ENCODE measurements at regions not wholly inside any gene's neighbourhood (a gene's known extent, or its start where the extent isn't known, plus 50 kb on each side); places are given as distances from the start of the nearest gene placed in this dataset.

DNA sequence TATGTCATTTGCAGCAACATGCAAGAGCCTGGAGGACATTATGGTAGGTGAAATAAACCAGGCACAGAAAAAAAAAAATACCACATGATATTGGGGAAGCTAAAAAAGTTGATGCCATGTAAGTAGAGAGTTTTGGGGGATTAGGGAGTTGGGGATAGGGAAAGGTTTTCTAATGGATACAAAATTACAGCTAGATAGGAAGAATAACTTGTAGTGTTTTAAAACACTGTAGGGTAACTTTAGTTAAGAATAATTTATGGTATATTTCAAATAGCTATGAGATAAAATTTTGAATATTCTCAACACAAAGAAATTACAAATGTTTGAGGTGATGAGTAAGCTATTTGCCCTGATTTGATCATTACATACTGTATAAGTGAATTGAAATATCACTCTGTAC lies 1456.7 kb upstream of the MIR17HG start (continued):
- TF ChIP-seq ZBTB48 (tag by site-specific recombination; IDR thresholded peaks at IDR 0.05) (no peak), ZNF2 (tag by site-specific recombination; IDR thresholded peaks at IDR 0.05) (no peak)

DNA sequence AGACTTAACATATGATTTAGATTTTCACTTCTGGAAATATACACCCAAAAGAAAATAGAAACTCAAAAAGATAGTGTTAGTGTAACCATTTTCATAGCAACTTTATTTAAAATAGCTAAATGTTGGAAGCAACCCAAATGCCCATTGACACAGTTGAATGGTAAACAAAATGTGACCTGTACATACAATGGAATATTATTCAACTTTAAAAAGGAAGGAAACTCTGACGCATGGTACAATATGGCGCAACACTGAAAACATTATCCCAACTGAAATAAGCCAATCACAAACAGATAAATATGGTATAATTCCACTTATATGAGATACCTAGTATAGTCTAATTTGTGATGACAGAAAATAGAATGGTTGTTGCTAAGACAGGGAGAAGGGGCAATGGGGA lies 1456.1 kb upstream of the MIR17HG start:
- Histone ChIP-seq H3K4me3 (ENCODE audit: low read depth, low read length) (no peak overlapping the region), H3K4me1 (ENCODE audit: control insufficient read depth, insufficient read depth, low read length) (no peaks in the 10 kb centered on the region), H3K36me3 (ENCODE audit: control insufficient read depth in 2 of 2, insufficient read depth in 1 of 2, low read length in 2 of 2) (no peaks in the 10 kb centered on the region), H3K27ac (ENCODE audit: extremely low read depth, low read depth, low read length) (no peak overlapping the region), H3K9me3 (ENCODE audit: control insufficient read depth, insufficient read depth, low read depth, low read length) (no peaks in the 10 kb centered on the region)
- TF ChIP-seq GLI4 (tag by site-specific recombination; IDR thresholded peaks at IDR 0.05) = no peak
- no peak for TF ChIP-seq ZNF624 (tag by site-specific recombination; IDR thresholded peaks at IDR 0.05)
- no peak for TF ChIP-seq ZNF747 (tag by site-specific recombination; IDR thresholded peaks at IDR 0.05)
- no peak for TF ChIP-seq HOXD13 (CRISPR knock-in tag; IDR thresholded peaks at IDR 0.05; ENCODE audit: borderline replicate concordance)
- TF ChIP-seq ZSCAN23 (tag by site-specific recombination; IDR thresholded peaks at IDR 0.05) = no peak
- TF ChIP-seq, protein P1, sequence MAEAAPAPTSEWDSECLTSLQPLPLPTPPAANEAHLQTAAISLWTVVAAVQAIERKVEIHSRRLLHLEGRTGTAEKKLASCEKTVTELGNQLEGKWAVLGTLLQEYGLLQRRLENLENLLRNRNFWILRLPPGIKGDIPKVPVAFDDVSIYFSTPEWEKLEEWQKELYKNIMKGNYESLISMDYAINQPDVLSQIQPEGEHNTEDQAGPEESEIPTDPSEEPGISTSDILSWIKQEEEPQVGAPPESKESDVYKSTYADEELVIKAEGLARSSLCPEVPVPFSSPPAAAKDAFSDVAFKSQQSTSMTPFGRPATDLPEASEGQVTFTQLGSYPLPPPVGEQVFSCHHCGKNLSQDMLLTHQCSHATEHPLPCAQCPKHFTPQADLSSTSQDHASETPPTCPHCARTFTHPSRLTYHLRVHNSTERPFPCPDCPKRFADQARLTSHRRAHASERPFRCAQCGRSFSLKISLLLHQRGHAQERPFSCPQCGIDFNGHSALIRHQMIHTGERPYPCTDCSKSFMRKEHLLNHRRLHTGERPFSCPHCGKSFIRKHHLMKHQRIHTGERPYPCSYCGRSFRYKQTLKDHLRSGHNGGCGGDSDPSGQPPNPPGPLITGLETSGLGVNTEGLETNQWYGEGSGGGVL (tag by site-specific recombination; IDR thresholded peaks at IDR 0.05) = no peak
- TF ChIP-seq, protein P2, sequence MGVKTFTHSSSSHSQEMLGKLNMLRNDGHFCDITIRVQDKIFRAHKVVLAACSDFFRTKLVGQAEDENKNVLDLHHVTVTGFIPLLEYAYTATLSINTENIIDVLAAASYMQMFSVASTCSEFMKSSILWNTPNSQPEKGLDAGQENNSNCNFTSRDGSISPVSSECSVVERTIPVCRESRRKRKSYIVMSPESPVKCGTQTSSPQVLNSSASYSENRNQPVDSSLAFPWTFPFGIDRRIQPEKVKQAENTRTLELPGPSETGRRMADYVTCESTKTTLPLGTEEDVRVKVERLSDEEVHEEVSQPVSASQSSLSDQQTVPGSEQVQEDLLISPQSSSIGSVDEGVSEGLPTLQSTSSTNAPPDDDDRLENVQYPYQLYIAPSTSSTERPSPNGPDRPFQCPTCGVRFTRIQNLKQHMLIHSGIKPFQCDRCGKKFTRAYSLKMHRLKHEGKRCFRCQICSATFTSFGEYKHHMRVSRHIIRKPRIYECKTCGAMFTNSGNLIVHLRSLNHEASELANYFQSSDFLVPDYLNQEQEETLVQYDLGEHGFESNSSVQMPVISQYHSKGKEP (tag by site-specific recombination; IDR thresholded peaks at IDR 0.05) = no peak
- TF ChIP-seq KLF1 (tag by site-specific recombination; IDR thresholded peaks at IDR 0.05) = no peak
- TF ChIP-seq ZNF654 (tag by site-specific recombination; IDR thresholded peaks at IDR 0.05; ENCODE audit: low read depth) = no peak
- TF ChIP-seq ZNF530 (tag by site-specific recombination; IDR thresholded peaks at IDR 0.05; ENCODE audit: low read depth) = no peak
- no peak for TF ChIP-seq HOXA7 (CRISPR knock-in tag; IDR thresholded peaks at IDR 0.05; ENCODE audit: borderline replicate concordance)
- no peak for TF ChIP-seq ZNF791 (tag by site-specific recombination; IDR thresholded peaks at IDR 0.05)
- no peak for TF ChIP-seq ZFP3 (tag by site-specific recombination; IDR thresholded peaks at IDR 0.05; ENCODE audit: low read depth)
- TF ChIP-seq, protein P3, sequence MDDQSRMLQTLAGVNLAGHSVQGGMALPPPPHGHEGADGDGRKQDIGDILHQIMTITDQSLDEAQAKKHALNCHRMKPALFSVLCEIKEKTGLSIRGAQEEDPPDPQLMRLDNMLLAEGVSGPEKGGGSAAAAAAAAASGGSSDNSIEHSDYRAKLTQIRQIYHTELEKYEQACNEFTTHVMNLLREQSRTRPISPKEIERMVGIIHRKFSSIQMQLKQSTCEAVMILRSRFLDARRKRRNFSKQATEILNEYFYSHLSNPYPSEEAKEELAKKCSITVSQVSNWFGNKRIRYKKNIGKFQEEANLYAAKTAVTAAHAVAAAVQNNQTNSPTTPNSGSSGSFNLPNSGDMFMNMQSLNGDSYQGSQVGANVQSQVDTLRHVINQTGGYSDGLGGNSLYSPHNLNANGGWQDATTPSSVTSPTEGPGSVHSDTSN (CRISPR knock-in tag; IDR thresholded peaks at IDR 0.05) = no peak
- no peak for TF ChIP-seq ZNF768 (tag by site-specific recombination; IDR thresholded peaks at IDR 0.05)
- no peak for TF ChIP-seq ZIC2 (tag by site-specific recombination; IDR thresholded peaks at IDR 0.05)
- no peak for TF ChIP-seq ZNF140 (tag by site-specific recombination; IDR thresholded peaks at IDR 0.05)
- no peak for TF ChIP-seq EGR2 (tag by site-specific recombination; IDR thresholded peaks at IDR 0.05; ENCODE audit: low read depth)
- TF ChIP-seq, protein P4, sequence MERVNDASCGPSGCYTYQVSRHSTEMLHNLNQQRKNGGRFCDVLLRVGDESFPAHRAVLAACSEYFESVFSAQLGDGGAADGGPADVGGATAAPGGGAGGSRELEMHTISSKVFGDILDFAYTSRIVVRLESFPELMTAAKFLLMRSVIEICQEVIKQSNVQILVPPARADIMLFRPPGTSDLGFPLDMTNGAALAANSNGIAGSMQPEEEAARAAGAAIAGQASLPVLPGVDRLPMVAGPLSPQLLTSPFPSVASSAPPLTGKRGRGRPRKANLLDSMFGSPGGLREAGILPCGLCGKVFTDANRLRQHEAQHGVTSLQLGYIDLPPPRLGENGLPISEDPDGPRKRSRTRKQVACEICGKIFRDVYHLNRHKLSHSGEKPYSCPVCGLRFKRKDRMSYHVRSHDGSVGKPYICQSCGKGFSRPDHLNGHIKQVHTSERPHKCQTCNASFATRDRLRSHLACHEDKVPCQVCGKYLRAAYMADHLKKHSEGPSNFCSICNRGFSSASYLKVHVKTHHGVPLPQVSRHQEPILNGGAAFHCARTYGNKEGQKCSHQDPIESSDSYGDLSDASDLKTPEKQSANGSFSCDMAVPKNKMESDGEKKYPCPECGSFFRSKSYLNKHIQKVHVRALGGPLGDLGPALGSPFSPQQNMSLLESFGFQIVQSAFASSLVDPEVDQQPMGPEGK (tag by site-specific recombination; IDR thresholded peaks at IDR 0.05) = no peak
- TF ChIP-seq, protein P5, sequence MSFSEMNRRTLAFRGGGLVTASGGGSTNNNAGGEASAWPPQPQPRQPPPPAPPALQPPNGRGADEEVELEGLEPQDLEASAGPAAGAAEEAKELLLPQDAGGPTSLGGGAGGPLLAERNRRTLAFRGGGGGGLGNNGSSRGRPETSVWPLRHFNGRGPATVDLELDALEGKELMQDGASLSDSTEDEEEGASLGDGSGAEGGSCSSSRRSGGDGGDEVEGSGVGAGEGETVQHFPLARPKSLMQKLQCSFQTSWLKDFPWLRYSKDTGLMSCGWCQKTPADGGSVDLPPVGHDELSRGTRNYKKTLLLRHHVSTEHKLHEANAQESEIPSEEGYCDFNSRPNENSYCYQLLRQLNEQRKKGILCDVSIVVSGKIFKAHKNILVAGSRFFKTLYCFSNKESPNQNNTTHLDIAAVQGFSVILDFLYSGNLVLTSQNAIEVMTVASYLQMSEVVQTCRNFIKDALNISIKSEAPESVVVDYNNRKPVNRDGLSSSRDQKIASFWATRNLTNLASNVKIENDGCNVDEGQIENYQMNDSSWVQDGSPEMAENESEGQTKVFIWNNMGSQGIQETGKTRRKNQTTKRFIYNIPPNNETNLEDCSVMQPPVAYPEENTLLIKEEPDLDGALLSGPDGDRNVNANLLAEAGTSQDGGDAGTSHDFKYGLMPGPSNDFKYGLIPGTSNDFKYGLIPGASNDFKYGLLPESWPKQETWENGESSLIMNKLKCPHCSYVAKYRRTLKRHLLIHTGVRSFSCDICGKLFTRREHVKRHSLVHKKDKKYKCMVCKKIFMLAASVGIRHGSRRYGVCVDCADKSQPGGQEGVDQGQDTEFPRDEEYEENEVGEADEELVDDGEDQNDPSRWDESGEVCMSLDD (tag by site-specific recombination; IDR thresholded peaks at IDR 0.05) = no peak
- CTCF ChIA-PET = no interaction called here
- POLR2A ChIA-PET = no interaction called here

All from HEK293 (cell line).